Fibroblast of lung (primary cell): ENCODE measurements at regions not wholly inside any gene's neighbourhood (a gene's known extent, or its start where the extent isn't known, plus 50 kb on each side); places are given as distances from the start of the nearest gene placed in this dataset.
"Not testable (repeated sequence)": the region's sequence is repeated elsewhere in the genome, so short reads cannot be mapped to it uniquely, and the experiment has no call there.

Experiments
- DNase-seq, 2 donors: peaks; one replicate each; pipeline versions ENCODE4 v3.0.0 to v3.0.0-alpha.2; 2010; ENCODE audit warnings: low read depth in 2 of 2
- H2AFZ ChIP-seq: 2 replicates; pipeline ENCODE4 v1.5.1; 2012; ENCODE audit warnings: low read length, control low read depth, inconsistent platforms
- H3K27ac ChIP-seq: 2 replicates; pipeline ENCODE4 v1.5.1; 2011; ENCODE audit warnings: low read length, control low read depth; ENCODE audit not compliant: insufficient read depth
- H3K27me3 ChIP-seq: 2 replicates; pipeline ENCODE4 v1.5.1; 2011; ENCODE audit warnings: mild to moderate bottlenecking, low read length; ENCODE audit not compliant: control insufficient read depth, insufficient read depth
- H3K36me3 ChIP-seq: 2 replicates; pipeline ENCODE4 v1.5.1; 2011; ENCODE audit warnings: low read length; ENCODE audit not compliant: control insufficient read depth, insufficient read depth
- H3K4me1 ChIP-seq: 2 replicates; pipeline ENCODE4 v1.5.1; 2011; ENCODE audit warnings: low read length; ENCODE audit not compliant: control insufficient read depth, insufficient read depth; ENCODE audit errors: extremely low read depth
- H3K4me2 ChIP-seq: 2 replicates; pipeline ENCODE4 v1.5.1; 2011; ENCODE audit warnings: low read length, control low read depth; ENCODE audit not compliant: insufficient read depth; ENCODE audit errors: extremely low read depth
- H3K4me3 ChIP-seq, 4 experiments: fragments of 200-600 bp in 1 of 4; sonication (generic) in 1 of 4; replicated peaks in 1 of 4; 2 replicates each; pipeline ENCODE4 v1.5.1; 2011 to 2016; ENCODE audit warnings: low read length in 4 of 4, low read depth in 3 of 4, mild to moderate bottlenecking in 3 of 4, control low read depth in 2 of 4, inconsistent platforms in 1 of 4, mixed read lengths in 1 of 4; ENCODE audit not compliant: insufficient read depth in 1 of 4; ENCODE audit errors: control extremely low read depth in 1 of 4
- H3K79me2 ChIP-seq: 2 replicates; pipeline ENCODE4 v1.5.1; 2012; ENCODE audit warnings: mild to moderate bottlenecking, low read length, inconsistent platforms; ENCODE audit not compliant: control insufficient read depth, insufficient read depth
- H3K9ac ChIP-seq: 2 replicates; pipeline ENCODE4 v1.5.1; 2011; ENCODE audit warnings: mild to moderate bottlenecking, low read length, control low read depth; ENCODE audit not compliant: insufficient read depth
- H3K9me3 ChIP-seq: 2 replicates; pipeline ENCODE4 v1.5.1; 2012; ENCODE audit warnings: low read depth, low read length; ENCODE audit not compliant: control insufficient read depth, insufficient read depth
- H4K20me1 ChIP-seq: 2 replicates; pipeline ENCODE4 v1.5.1; 2011; ENCODE audit warnings: low read length; ENCODE audit not compliant: control insufficient read depth, insufficient read depth; ENCODE audit errors: extremely low read depth
- CTCF ChIP-seq, 2 donors: IDR thresholded peaks in 1 of 2; conservative IDR thresholded peaks in 1 of 2; 1 replicate in 1 of 2; 2 replicates in 1 of 2; pipeline ENCODE4 v1.5.1; 2011 to 2012; ENCODE audit warnings: low read length in 2 of 2, control low read depth in 1 of 2, inconsistent platforms in 1 of 2, low read depth in 1 of 2, mild to moderate bottlenecking in 1 of 2
- EZH2 ChIP-seq: IDR thresholded peaks from 2 replicates; pipeline ENCODE4 v1.5.1; 2012; ENCODE audit warnings: low read length, control low read depth, mild to moderate bottlenecking; ENCODE audit errors: missing control alignments

DNA sequence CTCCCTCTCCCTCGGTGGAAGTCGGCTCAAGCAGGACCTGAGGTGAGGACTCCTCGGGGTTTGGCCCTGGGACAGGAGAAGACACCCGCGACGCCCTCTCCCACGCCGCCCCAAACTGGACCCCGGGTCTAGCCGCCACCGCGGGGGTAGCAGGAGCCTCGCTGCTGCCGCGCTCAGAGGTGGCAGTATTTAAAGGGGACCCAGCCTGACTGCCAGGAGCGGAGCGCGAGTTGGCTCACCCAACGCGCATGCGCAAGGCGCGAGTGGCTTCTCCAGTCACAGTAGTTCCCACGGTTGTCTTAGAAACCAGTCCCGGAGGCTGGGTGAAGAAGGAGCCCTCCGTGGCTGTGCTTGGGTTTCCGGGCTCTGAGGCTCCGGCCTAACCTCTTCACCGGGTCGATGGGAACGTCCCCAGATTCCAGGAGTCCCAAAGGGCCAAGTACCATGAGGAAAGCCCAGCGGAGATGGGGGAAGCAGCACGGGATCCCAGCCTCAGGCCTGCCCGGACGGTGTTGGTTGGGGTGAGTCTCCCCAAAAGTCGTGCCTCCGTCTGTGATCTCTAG, 477.8 kb downstream of the SPATA31A7 start:
- Histone ChIP-seq H3K9ac (no peak overlapping the region), H3K27ac (no peak overlapping the region), H3K27me3 (no peaks in the 10 kb centered on the region), H4K20me1 (no peaks in the 10 kb centered on the region), H3K36me3 (no peaks in the 10 kb centered on the region), H3K4me2 (no peak overlapping the region), H3K4me1 (no peaks in the 10 kb centered on the region), H3K4me3 (no peak overlapping the region), H3K79me2 (no peaks in the 10 kb centered on the region), H3K9me3 (no peaks in the 10 kb centered on the region), H2AFZ (no peak overlapping the region)
- TF ChIP-seq CTCF (conservative IDR thresholded peaks at IDR 0.05 in 1 of 2, IDR thresholded peaks at IDR 0.05 in 1 of 2; ENCODE audit: low read depth in 1 of 2, low read length in 2 of 2) (no peak), EZH2 (no peak)
- DNase-seq, result no peak

- not testable (repeated sequence) for H3K79me2 ChIP-seq
Observed at GRCh38 chr9:61668201-61668600, 478.4 kb downstream of the SPATA31A7 start.

DNA sequence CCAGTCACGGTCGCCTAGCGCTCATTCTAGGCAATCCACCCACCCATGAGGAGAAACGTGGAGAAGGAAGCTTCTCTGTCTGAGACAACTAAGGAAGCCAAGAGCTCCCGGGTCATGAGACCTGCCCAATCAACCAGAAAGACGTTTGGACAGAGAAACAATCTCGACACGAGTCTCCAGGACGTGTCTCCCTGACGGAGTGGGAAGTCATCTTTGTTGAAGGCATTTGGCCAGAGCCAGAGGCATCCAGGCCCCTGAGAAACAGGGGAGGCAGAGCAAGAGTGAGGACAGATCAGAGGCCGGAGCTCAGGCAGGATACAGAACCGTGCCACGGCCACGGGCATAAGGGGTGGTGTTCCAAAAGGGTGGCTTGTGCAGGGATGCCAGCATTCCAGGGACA, 479.0 kb downstream of the SPATA31A7 start:
- no peak overlapping the region for H2AFZ ChIP-seq
- no peaks in the 10 kb centered on the region for H3K79me2 ChIP-seq
- H3K9me3 ChIP-seq, result no peaks in the 10 kb centered on the region
- H3K36me3 ChIP-seq, result no peaks in the 10 kb centered on the region
- no peak for TF ChIP-seq EZH2
- no peak for TF ChIP-seq CTCF (conservative IDR thresholded peaks at IDR 0.05 in 1 of 2, IDR thresholded peaks at IDR 0.05 in 1 of 2; ENCODE audit: low read depth in 1 of 2, low read length in 2 of 2)
- no peaks in the 10 kb centered on the region for H3K27me3 ChIP-seq
- no peak overlapping the region for H3K9ac ChIP-seq
- no peak overlapping the region for H3K27ac ChIP-seq
- no peaks in the 10 kb centered on the region for H4K20me1 ChIP-seq
- DNase-seq, result no peak
- H3K4me1 ChIP-seq, result no peaks in the 10 kb centered on the region
- no peak overlapping the region for H3K4me3 ChIP-seq
- no peak overlapping the region for H3K4me2 ChIP-seq

More at GRCh38 chr9:61668201-61668600, 478.4 kb downstream of the SPATA31A7 start:
- DNase-seq, H3K36me3 ChIP-seq, H4K20me1 ChIP-seq, H3K4me2 ChIP-seq, H3K9ac ChIP-seq, H3K9me3 ChIP-seq, H3K27ac ChIP-seq, H3K4me3 ChIP-seq, H3K27me3 ChIP-seq, H3K4me1 ChIP-seq, H2AFZ ChIP-seq: not testable (repeated sequence)
